AG10803 (cell line): ENCODE measurements at regions not wholly inside any gene's neighbourhood (a gene's known extent, or its start where the extent isn't known, plus 50 kb on each side); places are given as distances from the start of the nearest gene placed in this dataset.

Source experiments
- DNase-seq: peaks from one replicate; pipeline ENCODE4 v3.0.0; 2010; ENCODE audit warnings: low read depth
- H3K4me3 ChIP-seq: 2 replicates; pipeline ENCODE4 v1.5.1; 2011; ENCODE audit warnings: mild to moderate bottlenecking, low read length, control low read depth
- TF ChIP-seq, protein P1 (sequence below): conservative IDR thresholded peaks from 2 replicates; pipeline ENCODE4 v1.5.1; 2011; ENCODE audit warnings: mild to moderate bottlenecking, low read length, control low read depth, inconsistent platforms

DNA sequence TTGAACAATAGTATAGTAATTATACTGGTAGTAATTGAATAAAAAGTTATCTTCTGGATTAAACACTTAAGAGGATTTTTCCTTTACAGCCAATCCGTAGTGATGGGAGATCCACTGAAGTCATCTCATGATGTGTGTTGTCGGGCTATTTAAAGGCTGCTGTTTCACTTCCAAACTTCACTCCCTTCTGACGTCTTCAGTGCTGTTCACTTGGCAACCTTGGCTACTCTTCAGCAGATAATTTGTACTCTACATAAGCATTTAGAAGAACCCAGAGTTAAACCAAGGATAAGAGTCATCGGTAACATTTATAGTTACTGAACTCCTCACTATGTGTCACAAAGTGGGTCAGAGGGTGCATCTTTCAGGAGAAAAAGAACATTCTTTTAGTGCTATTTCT is 179.1 kb upstream of the EYA4 start:
- DNase-seq = peak; percentile 16
- no peak overlapping the region for H3K4me3 ChIP-seq
- TF ChIP-seq, protein P1, sequence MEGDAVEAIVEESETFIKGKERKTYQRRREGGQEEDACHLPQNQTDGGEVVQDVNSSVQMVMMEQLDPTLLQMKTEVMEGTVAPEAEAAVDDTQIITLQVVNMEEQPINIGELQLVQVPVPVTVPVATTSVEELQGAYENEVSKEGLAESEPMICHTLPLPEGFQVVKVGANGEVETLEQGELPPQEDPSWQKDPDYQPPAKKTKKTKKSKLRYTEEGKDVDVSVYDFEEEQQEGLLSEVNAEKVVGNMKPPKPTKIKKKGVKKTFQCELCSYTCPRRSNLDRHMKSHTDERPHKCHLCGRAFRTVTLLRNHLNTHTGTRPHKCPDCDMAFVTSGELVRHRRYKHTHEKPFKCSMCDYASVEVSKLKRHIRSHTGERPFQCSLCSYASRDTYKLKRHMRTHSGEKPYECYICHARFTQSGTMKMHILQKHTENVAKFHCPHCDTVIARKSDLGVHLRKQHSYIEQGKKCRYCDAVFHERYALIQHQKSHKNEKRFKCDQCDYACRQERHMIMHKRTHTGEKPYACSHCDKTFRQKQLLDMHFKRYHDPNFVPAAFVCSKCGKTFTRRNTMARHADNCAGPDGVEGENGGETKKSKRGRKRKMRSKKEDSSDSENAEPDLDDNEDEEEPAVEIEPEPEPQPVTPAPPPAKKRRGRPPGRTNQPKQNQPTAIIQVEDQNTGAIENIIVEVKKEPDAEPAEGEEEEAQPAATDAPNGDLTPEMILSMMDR = no peak

DNA sequence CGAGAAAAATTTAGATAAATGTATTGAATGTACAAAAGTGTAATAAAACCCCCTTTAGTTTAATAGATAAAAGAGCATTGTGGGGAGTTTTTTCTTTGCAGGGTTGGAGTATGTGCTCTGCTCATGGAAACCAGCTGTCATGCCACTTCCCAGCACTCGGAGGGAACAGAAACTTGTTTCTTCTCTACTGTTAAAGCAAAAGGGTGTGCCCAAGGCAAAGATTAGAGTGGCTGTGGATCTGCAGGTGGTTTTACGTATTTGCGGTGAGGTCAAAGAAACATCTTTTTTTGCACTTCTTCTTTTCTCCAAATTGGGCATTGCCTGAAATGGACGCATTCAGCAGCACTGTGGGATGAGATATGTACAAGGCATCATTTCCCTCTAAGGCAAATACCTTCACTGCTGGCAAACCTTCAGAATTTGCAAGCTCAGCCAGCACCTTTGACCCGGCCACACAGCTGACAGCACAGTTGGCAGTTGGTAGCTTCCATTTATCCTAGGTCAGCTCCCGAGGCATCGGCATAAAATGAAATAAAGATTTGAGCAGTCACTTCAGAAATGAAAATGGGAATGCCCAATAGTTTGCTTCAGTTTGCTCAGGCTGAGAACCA is 178.4 kb upstream of the EYA4 start:
- H3K4me3 ChIP-seq = no peak overlapping the region
- no peak for DNase-seq

DNA sequence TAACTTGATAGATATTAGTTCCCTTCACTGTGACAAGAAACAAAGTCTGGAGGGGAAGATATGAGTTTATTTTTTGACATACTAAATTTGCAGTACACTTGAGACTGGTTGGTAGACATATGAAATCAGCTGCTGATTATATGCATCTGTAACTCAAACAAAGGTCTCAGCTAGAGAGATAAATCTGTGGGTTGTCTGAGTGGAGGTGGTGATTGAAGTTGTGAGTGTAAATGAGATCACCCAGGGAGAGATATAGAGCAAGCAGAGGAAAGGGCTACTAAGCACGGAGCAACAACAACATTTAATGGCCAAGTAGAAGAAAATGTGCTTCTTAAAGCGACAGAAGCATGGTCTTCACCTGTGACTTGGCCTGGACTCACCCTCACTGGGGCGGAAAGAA is 173.2 kb upstream of the EYA4 start:
- no peak overlapping the region for H3K4me3 ChIP-seq
- TF ChIP-seq, protein P1 = no peak
- DNase-seq = no peak

More for the DNA sequence above, 178.4 kb upstream of the EYA4 start:
- TF ChIP-seq, protein P1 = no peak

DNA sequence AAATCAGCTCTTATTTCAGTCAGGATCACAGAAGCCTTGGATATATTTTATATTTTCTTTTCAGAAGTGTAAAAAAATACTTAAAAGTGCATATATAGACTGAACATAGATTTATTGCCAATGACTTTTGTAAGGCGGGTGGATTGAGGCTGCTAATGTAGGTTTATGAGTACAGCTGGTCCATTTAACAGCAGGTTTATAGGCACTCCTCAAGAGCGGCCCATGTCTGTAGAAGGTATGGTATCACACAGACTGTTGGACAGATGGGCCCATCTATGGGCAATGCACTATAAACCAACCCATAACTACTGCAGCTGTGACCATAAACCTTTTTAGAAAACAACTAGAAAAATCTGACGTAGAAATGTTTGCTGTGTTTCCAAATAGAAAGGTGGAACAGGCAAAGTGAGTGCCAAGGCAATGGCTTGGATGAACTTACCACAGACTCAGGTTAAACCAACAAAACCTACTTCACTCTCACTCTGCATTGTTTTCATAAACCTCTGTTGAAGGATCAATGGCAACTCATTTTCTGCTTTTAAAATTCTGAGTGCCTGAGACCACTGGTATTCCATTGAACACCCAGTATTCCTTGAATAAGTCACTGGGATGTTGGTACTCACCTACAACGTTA is 170.6 kb upstream of the EYA4 start:
- H3K4me3 ChIP-seq = no peak overlapping the region
- TF ChIP-seq, protein P1 = no peak
- no peak for DNase-seq

DNA sequence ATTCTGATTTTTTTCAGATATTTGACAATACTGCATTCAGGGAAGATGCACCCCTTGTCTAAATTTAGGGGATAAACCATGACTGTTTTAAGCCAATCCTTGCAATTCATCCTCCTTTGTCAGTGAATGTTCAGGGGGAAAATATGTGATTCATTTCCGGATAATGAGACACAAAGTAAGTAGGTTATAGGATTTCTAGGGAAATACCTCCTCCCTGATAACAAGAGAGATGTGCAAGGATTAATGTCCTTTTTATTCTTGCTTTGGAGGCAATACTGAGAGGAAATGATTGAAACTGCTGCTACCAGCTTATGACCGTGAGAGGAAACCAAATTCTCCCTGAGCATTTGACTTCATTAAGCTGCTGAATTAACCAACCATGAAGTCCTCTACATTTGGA is 161.3 kb upstream of the EYA4 start:
- no peak for DNase-seq
- TF ChIP-seq, protein P1 = no peak
- no peak overlapping the region for H3K4me3 ChIP-seq

DNA sequence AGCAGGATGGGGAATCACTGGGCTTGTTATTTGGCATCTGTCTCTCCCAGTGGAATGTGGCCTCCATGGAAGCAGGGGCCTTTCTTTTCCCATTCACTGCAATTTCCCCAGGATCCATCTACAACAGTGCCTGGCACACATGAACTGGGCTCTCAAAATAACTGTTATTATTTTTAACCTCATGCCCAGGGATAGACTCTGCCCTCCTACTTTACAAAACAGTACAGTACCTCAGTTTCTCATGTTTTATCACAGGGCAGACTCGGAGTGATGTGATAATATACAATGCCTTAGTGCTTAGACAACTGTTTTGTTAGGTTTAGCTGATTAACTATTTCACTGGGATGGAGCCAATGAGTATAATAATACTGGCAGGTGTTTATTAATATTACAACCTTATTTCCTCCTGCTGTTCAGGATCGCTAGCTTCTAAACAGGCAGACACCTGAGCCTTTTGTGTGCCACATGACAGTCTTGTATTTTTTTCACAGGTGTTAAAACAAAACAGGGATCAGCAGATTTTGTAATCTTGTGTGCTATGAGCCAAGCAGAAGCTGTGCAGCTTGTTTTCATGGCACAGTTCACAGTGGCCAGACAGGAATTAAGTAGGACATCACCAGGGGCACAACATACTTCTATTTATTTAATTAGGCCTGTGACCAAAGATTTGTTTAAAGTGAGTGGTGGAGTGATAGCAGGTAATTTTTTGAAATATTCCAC is 157.7 kb upstream of the EYA4 start:
- no peak overlapping the region for H3K4me3 ChIP-seq
- DNase-seq = no peak
- TF ChIP-seq, protein P1 = no peak

DNA sequence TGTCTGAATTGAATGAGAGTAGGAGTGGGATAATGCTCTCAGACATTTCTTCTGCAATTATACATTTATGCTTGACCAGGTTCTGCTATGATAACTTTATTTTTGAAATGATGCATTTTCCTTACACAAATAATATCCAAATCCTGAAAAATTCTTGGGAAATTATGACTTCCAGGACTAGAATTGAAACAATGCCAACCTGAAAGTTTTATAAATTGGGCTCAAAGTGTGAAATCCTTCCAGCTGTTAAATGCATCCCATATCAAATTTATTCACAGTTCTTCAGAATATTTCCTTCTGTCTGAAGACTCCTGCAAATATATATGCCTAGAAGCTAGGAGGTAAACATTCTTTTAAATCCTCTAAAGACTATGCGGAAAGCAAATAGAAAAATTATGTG is 155.7 kb upstream of the EYA4 start:
- DNase-seq = no peak
- no peak overlapping the region for H3K4me3 ChIP-seq
- TF ChIP-seq, protein P1 = no peak
